Stimulated activated CD8-positive, alpha-beta memory T cell treated with anti-CD3 and anti-CD28 coated beads, Interleukin-4, amount 100 ng/mL, for 4 hours (primary cell): ENCODE measurements at regions not wholly inside any gene's neighbourhood (a gene's known extent, or its start where the extent isn't known, plus 50 kb on each side); places are given as distances from the start of the nearest gene placed in this dataset.
"Not testable (repeated sequence)": the region's sequence is repeated elsewhere in the genome, so short reads cannot be mapped to it uniquely, and the experiment has no call there.

Experiments used
- DNase-seq, 2 donors: peaks; one replicate each; pipeline ENCODE4 v3.0.0-alpha.2; 2020; ENCODE audit warnings: low read depth in 2 of 2, low spot score in 1 of 2

DNA sequence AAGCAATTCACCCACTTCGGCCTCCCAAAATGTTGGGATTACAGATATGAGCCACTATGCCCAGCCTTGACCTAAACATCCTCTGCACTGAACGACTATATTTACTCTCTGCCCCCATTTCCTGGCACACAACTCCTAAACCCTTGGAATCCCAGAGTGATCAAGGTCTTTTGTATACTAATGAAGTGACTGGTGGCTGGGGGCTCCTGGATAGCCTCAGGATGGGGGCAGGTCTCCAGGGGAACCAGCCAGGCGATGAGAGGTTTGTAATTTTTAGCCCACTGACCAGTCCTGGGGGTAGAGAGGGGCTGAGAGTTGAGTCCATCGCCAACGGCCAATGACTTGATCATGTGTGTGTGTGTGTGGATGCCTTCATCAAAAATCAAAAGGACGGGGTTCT is 71.1 kb downstream of the FAM50B start:
- no peak for DNase-seq

DNA sequence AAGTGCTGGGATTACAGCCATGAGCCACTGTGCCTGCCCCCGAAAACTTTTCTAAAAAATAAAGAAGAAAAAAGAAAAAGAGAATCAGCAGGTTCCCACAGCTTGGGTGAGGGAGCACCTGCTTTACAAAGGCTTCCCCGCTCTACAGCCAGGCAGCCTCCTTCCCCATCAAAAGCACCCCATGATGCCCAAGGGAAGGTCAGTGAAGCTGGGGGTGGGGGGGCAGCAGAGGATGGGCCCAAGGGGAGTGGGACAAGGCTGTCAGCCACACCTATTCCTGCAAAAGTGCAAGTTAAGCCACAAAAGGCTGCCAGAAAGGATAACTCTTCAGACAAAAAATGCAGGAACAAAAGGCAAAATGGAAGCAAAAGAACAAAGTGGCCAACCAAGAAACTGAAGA is 72.5 kb downstream of the FAM50B start:
- no peak for DNase-seq

DNA sequence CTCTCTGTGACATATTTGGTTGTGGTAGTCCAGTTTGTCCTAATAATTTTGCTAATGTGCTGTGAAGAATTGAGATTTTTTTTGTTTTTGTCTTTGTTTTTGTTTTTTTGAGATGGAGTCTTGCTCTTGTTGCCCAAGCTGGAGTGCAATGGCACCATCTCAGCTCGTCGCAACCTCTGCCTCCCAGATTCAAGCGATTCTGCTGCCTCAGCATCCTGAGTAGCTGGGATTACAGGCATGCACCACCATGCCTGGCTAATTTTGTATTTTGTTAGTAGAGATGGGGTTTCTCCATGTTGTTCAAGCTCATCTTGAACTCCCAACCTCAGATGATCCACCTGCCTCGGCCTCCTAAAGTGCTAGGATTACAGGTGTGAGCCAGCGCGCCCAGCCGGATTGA is 73.4 kb downstream of the FAM50B start:
- not testable (repeated sequence) for DNase-seq

GRCh38 chr6:3925223-3926149 is 76.3 kb downstream of the FAM50B start:
- not testable (repeated sequence) for DNase-seq

DNA sequence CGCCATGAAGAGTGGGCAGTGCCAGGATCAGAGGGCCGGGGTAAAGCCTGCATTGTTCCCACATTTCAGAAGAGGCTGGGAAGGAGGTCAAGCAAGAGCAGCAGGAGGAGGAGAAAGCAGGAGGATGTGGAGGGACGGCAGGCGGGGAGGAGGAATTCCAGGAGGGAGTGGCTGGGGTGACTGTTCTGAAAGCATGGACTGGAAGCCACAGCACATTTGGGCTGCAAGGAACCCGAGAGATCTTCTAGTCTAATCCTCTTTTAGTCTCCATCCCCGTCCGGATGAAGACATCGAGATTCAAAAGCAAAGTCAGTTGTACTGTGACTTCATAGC is 76.9 kb downstream of the FAM50B start:
- no peak for DNase-seq

- DNase-seq, result no peak
Measured at GRCh38 chr6:3928111-3928510, 78.9 kb downstream of the FAM50B start.

GRCh38 chr6:3929281-3929798 is 80.2 kb downstream of the FAM50B start:
- DNase-seq, result no peak

- no peak for DNase-seq
Measured at GRCh38 chr6:3937438-3937837, 88.3 kb downstream of the FAM50B start.

DNA sequence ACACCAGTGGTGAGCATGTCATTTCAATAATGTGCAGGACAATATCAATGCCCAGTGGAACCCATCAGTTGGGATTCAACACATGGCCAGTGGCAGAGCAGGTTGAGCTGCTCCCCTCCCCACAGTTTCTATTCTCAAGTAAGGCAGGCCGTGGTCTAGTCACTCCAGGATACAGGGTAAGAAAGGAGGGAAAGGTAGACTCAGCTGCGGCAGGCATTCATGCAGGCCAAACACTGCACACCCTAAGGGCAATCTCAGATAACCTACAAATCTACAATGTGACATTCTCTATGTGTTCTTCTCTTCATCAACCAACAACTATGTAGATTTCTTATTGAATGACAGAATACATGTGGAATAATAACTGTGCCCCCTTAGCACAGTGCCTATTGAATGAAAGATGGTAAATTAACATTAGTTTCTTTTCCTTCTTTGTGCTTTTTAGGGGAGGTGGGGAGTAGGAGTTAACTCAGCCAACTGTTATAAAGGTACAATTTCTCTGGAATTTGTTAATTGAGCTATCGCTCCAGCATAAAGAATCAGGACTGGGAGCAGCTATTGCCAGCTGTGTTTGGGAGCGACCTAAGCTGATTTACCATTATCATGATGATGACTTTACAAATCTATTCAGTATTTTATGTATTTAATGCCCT is 89.7 kb downstream of the FAM50B start:
- no peak for DNase-seq

DNA sequence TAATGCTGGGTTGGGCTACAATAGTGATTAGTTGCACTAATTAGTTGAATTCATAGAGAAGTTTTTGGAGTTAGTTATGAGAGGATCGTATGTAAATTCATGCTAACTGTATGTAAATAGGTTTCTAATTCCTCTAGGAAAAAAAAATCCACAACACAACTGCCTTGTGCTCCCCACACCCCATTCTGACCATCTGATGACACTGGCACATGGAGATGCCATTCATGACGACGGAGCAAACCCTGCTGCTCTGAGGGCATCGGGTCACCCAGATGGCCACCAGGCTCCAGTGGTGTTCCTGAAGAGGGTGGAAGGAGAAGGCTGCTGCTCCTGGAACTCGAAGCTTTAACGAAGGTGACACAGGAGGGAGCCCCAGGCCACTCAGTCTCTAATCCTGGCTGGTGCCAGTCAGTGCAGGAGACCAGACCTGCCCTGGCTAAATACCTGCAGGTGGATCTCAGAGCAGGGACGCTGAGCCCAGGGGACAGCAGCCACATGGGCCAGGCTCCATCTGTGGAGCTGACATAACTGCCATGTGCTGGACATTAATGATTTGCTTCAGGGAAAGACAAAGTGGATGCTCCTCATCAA is 90.3 kb downstream of the FAM50B start:
- no peak for DNase-seq

DNA sequence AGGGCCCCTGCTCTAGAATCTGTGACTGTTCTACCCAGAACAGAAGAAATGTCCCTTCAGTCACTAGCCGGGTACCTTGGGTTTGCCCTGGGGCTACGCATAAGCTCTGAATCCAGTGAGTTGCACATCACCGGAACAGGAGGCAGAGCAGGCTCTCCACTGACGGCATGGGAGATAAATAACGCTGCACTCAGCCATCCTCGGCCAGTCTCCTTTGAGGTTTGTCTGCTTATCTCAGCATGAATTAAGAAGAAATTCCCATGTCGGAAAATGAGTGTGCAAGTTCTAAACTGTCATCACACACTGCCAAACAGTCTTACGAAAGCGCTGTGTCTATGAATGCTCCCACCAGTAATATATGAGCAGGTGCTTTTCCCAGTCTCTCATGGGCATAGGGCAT is 90.8 kb downstream of the FAM50B start:
- DNase-seq, result no peak

DNA sequence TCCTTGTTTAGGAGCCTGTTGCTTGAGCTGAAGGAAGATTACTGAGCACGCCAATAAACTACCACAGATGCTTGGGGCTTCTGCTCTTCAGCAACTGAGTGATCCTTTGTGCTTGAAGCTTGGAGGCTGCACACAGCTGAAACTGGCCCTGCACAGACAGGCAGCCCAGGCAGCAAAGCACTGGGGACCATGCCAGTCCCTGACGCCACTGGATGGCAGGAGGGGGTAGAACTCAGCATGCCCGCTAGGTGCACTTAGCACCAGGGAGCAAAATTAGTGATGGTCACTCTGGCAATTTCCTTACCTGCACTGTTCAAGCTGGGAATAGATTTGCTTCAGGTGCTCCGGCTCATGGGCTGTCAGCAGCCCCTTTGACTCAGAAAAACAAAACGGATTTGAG is 91.5 kb downstream of the FAM50B start:
- DNase-seq, result no peak

GRCh38 chr6:3943331-3943765 is 94.2 kb downstream of the FAM50B start:
- DNase-seq, result no peak

GRCh38 chr6:3944246-3944645 is 95.1 kb downstream of the FAM50B start:
- DNase-seq, result no peak

DNA sequence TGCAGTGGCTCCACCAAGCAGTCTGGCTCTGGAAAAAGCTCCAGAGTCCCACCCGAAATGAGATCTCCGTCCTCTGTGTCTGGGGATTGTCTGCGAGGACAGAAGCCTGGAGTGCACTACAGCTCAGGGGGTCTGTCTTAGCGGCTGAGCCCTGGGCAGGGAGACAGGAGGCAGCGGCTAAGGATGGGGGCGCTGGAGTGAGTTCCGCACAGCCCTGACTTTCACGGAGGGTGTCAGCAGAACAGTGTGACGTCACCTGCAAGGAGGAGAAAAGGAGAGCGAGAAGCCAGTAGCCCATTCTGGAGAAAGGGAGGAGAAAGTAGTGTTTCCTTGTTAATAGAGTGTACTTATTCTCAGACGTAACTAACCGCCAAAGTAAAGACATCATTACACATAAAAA is 97.6 kb downstream of the FAM50B start:
- DNase-seq, result no peak

GRCh38 chr6:3948866-3949265 is 99.7 kb downstream of the FAM50B start:
- DNase-seq, result no peak

GRCh38 chr6:3949521-3949920 is 100.3 kb downstream of the FAM50B start:
- no peak for DNase-seq

DNA sequence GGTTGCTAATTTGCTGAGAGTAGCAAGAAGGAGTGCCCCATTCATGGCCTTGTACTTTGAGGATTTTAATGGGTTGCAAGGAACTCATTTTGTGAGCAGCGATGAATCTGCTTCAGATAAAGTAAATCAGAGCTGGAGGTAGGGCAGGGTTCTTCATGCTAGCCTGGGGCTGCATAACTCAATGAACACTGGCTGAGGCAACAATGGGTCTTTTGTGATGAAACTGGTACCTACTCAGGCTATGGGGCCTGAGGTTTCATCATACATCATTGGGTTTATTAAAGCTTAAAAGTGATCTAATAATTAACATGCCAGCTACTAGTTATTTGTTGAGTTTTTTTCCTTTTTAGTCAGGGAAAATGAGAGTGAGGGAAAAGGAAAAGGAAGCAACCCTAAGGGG is 106.9 kb downstream of the FAM50B start:
- DNase-seq, result no peak

GRCh38 chr6:3957321-3957720 is 108.1 kb downstream of the FAM50B start:
- DNase-seq, result no peak

GRCh38 chr6:3958255-3958654 is 109.1 kb downstream of the FAM50B start:
- DNase-seq, result no peak

DNA sequence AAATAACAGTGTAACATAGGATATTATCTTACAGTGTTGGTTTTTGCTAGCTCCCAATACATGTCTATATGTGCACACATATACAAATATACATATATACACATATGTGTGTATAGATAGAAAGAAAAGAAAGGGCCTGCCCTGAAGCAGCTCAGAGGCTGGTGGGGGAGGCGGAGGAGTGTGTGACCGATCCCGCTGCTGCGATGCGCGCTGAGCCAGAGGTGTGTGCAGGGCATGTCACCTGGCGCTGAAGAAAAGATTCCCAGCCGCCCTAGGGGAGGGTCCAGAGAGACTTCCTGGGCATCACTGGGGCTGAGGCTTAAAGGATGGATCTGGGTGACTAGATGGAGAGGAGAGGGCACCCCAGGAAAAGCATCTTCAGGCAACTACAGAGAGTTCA is 110.2 kb downstream of the FAM50B start:
- no peak for DNase-seq

- DNase-seq, result no peak
Measured at GRCh38 chr6:3960754-3961361, 111.7 kb downstream of the FAM50B start.
